ENCODE measurements at regions not wholly inside any gene's neighbourhood (a gene's known extent, or its start where the extent isn't known, plus 50 kb on each side); places are given as distances from the start of the nearest gene placed in this dataset.

DNA sequence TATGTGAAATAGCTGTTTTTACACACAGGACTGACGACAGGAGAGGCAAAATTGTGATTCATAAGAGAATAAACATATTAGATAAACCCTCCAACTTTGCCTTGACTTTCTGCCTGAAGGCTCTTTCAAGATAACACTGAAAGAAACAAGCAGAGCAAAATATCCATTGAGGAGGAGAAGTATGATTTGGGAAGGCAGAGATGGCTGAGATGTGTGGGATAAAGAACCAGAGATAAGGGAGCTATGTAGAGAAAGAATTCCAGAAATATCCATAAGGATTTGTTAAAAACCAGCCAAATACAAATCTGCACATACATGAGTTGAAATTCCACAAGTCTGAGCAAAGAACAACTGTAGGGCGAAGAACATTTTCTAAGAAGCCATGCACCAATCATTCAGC is 1064.7 kb downstream of the PLA2G4A start:
- Histone ChIP-seq H3K27ac (ENCODE audit: low read depth, low read length, poor library complexity, severe bottlenecking) (no peak overlapping the region), H3K4me2 (ENCODE audit: low read length) (no peak overlapping the region), H3K9ac (ENCODE audit: low read length) (no peak overlapping the region), H3K27me3 (ENCODE audit: insufficient read depth, low read length) (no peaks in the 10 kb centered on the region), H3K79me2 (ENCODE audit: insufficient read depth, low read length) (no peaks in the 10 kb centered on the region), H2AFZ (ENCODE audit: low read length) (no peak overlapping the region), H4K20me1 (ENCODE audit: insufficient read depth, low read length) (no peaks in the 10 kb centered on the region), H3K9me3 (ENCODE audit: low read length) (no peaks in the 10 kb centered on the region), H3F3A (ENCODE audit: insufficient read depth, low read length) (no peaks in the 10 kb centered on the region), H3K4me1 (ENCODE audit: insufficient read depth, low read length, severe bottlenecking) (no peaks in the 10 kb centered on the region), H3K36me3 (ENCODE audit: insufficient read depth, low read length) (no peaks in the 10 kb centered on the region), H3K9me2 (ENCODE audit: low read depth, low read length) (no peaks in the 10 kb centered on the region), H3K4me3 (ENCODE audit: low read depth, low read length, poor library complexity, severe bottlenecking) (no peak overlapping the region)
- TF ChIP-seq, protein P1, sequence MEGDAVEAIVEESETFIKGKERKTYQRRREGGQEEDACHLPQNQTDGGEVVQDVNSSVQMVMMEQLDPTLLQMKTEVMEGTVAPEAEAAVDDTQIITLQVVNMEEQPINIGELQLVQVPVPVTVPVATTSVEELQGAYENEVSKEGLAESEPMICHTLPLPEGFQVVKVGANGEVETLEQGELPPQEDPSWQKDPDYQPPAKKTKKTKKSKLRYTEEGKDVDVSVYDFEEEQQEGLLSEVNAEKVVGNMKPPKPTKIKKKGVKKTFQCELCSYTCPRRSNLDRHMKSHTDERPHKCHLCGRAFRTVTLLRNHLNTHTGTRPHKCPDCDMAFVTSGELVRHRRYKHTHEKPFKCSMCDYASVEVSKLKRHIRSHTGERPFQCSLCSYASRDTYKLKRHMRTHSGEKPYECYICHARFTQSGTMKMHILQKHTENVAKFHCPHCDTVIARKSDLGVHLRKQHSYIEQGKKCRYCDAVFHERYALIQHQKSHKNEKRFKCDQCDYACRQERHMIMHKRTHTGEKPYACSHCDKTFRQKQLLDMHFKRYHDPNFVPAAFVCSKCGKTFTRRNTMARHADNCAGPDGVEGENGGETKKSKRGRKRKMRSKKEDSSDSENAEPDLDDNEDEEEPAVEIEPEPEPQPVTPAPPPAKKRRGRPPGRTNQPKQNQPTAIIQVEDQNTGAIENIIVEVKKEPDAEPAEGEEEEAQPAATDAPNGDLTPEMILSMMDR (IDR thresholded peaks at IDR 0.05; ENCODE audit: low read length) = no peak
- TF ChIP-seq EZH2 (IDR thresholded peaks at IDR 0.05; ENCODE audit: borderline replicate concordance, low read length) = no peak

DNA sequence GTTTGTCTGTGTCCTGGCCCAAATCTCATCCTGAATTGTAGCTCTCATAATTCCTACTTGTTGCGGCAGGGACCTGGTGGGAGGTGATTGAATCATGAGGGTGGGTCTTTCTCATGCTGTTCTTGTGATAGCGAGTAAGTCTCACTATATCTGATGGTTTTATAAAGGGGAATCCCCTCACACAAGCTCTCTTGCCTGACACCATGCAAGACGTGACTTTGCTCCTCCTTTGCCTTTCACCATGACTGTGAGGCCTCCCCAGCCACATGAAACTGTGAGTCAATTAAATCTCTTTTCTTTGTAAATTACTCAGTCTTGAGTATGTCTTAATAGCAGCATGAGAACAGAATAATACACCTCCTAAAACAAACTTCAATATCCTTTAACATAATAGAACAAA is 1065.6 kb downstream of the PLA2G4A start:
- no peak overlapping the region for H3K9ac ChIP-seq (ENCODE audit: low read length)
- no peak overlapping the region for H3K4me2 ChIP-seq (ENCODE audit: low read length)
- no peak overlapping the region for H2AFZ ChIP-seq (ENCODE audit: low read length)
- H3K9me3 ChIP-seq (ENCODE audit: low read length) = no peaks in the 10 kb centered on the region
- H3K4me3 ChIP-seq (ENCODE audit: low read depth, low read length, poor library complexity, severe bottlenecking) = no peak overlapping the region
- no peak overlapping the region for H3K27ac ChIP-seq (ENCODE audit: low read depth, low read length, poor library complexity, severe bottlenecking)
- H3K4me1 ChIP-seq (ENCODE audit: insufficient read depth, low read length, severe bottlenecking) = no peaks in the 10 kb centered on the region
- no peaks in the 10 kb centered on the region for H3K27me3 ChIP-seq (ENCODE audit: insufficient read depth, low read length)
- H3F3A ChIP-seq (ENCODE audit: insufficient read depth, low read length) = no peaks in the 10 kb centered on the region
- no peaks in the 10 kb centered on the region for H3K79me2 ChIP-seq (ENCODE audit: insufficient read depth, low read length)
- H3K36me3 ChIP-seq (ENCODE audit: insufficient read depth, low read length) = no peaks in the 10 kb centered on the region
- H3K9me2 ChIP-seq (ENCODE audit: low read depth, low read length) = no peaks in the 10 kb centered on the region
- TF ChIP-seq, protein P1 (IDR thresholded peaks at IDR 0.05; ENCODE audit: low read length) = no peak
- no peak for TF ChIP-seq EZH2 (IDR thresholded peaks at IDR 0.05; ENCODE audit: borderline replicate concordance, low read length)
- H4K20me1 ChIP-seq (ENCODE audit: insufficient read depth, low read length) = no peaks in the 10 kb centered on the region

DNA sequence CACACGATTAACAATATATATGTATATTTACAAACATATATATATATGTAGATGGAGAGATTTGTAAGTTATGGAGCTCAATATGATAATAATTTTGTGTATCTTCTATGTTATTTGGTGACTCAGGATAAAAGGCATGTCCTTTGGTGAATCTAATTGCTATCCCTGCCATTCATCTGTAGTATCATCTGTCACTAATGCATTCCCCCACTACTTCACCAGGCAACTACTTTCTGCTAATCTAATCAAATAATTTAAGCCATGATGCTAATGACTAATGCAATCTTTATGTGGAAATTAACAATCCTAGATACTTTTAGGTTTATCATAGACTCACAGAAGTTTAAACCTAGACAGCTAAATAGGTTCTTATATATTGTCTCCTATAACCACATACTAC is 1074.5 kb downstream of the PLA2G4A start:
- H3K4me2 ChIP-seq (ENCODE audit: low read length) = no peak overlapping the region
- H3K9me3 ChIP-seq (ENCODE audit: low read length) = no peaks in the 10 kb centered on the region
- H4K20me1 ChIP-seq (ENCODE audit: insufficient read depth, low read length) = no peaks in the 10 kb centered on the region
- H3K36me3 ChIP-seq (ENCODE audit: insufficient read depth, low read length) = no peaks in the 10 kb centered on the region
- no peak for TF ChIP-seq EZH2 (IDR thresholded peaks at IDR 0.05; ENCODE audit: borderline replicate concordance, low read length)
- H2AFZ ChIP-seq (ENCODE audit: low read length) = no peak overlapping the region
- no peak overlapping the region for H3K27ac ChIP-seq (ENCODE audit: low read depth, low read length, poor library complexity, severe bottlenecking)
- no peaks in the 10 kb centered on the region for H3K9me2 ChIP-seq (ENCODE audit: low read depth, low read length)
- H3F3A ChIP-seq (ENCODE audit: insufficient read depth, low read length) = no peaks in the 10 kb centered on the region
- no peak overlapping the region for H3K9ac ChIP-seq (ENCODE audit: low read length)
- H3K4me3 ChIP-seq (ENCODE audit: low read depth, low read length, poor library complexity, severe bottlenecking) = no peak overlapping the region
- no peaks in the 10 kb centered on the region for H3K27me3 ChIP-seq (ENCODE audit: insufficient read depth, low read length)
- no peaks in the 10 kb centered on the region for H3K79me2 ChIP-seq (ENCODE audit: insufficient read depth, low read length)
- H3K4me1 ChIP-seq (ENCODE audit: insufficient read depth, low read length, severe bottlenecking) = no peaks in the 10 kb centered on the region

DNA sequence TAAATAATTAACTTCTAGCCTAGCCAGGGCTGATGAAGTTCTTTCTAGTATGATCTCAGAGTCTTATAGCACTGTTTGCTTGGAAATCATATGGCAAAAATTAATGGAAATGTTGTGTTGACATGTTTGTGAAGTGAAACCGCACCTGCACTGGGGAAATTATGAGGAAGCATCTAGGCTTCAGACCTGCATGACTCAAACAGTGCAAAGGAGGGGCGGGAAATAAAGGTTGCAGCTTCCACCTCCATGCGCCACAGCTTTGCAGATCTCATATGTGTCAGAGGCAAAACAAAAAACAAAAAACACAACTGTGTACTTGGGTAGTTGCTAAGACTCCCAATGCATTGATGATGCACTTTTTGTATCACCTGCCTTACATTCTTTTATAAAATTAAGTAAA is 1080.6 kb downstream of the PLA2G4A start:
- H3K79me2 ChIP-seq (ENCODE audit: insufficient read depth, low read length) = no peaks in the 10 kb centered on the region
- H3K4me3 ChIP-seq (ENCODE audit: low read depth, low read length, poor library complexity, severe bottlenecking) = no peak overlapping the region
- TF ChIP-seq, protein P1 (IDR thresholded peaks at IDR 0.05; ENCODE audit: low read length) = no peak
- no peak for TF ChIP-seq EZH2 (IDR thresholded peaks at IDR 0.05; ENCODE audit: borderline replicate concordance, low read length)
- no peak overlapping the region for H3K27ac ChIP-seq (ENCODE audit: low read depth, low read length, poor library complexity, severe bottlenecking)
- H3K36me3 ChIP-seq (ENCODE audit: insufficient read depth, low read length) = no peaks in the 10 kb centered on the region
- H4K20me1 ChIP-seq (ENCODE audit: insufficient read depth, low read length) = no peaks in the 10 kb centered on the region
- no peaks in the 10 kb centered on the region for H3K27me3 ChIP-seq (ENCODE audit: insufficient read depth, low read length)
- H3K4me2 ChIP-seq (ENCODE audit: low read length) = no peak overlapping the region
- H3K9ac ChIP-seq (ENCODE audit: low read length) = no peak overlapping the region
- H3K9me3 ChIP-seq (ENCODE audit: low read length) = no peaks in the 10 kb centered on the region
- no peaks in the 10 kb centered on the region for H3F3A ChIP-seq (ENCODE audit: insufficient read depth, low read length)
- no peak overlapping the region for H2AFZ ChIP-seq (ENCODE audit: low read length)
- no peaks in the 10 kb centered on the region for H3K4me1 ChIP-seq (ENCODE audit: insufficient read depth, low read length, severe bottlenecking)
- no peaks in the 10 kb centered on the region for H3K9me2 ChIP-seq (ENCODE audit: low read depth, low read length)
